Neural progenitor cell (in vitro differentiated cells): ENCODE measurements at regions not wholly inside any gene's neighbourhood (a gene's known extent, or its start where the extent isn't known, plus 50 kb on each side); places are given as distances from the start of the nearest gene placed in this dataset.

Experiments used
- DNase-seq: peaks from one replicate; pipeline ENCODE4 v3.0.0-alpha.2; 2016; ENCODE audit warnings: low spot score
- H2AFZ ChIP-seq: fragments of 200-600 bp; sonication (generic); replicated peaks from 2 replicates; pipeline ENCODE4 v1.6.1; 2016; ENCODE audit warnings: antibody characterized with exemption
- H3F3A ChIP-seq: fragments of 200-600 bp; sonication (generic); 2 replicates; pipeline ENCODE4 v1.6.1; 2016; ENCODE audit warnings: antibody characterized with exemption, low read depth
- H3K27ac ChIP-seq: fragments of 200-600 bp; sonication (generic); 2 replicates; pipeline ENCODE4 v1.5.1; 2016; ENCODE audit warnings: mild to moderate bottlenecking
- H3K27me3 ChIP-seq: fragments of 200-600 bp; sonication (generic); 2 replicates; pipeline ENCODE4 v1.6.1; 2016; ENCODE audit warnings: mild to moderate bottlenecking, moderate library complexity
- H3K36me3 ChIP-seq: fragments of 200-600 bp; sonication (generic); 2 replicates; pipeline ENCODE4 v1.5.1; 2016
- H3K4me1 ChIP-seq: fragments of 200-600 bp; sonication (generic); 2 replicates; pipeline ENCODE4 v1.6.1; 2016; ENCODE audit warnings: mixed run types
- H3K4me2 ChIP-seq: fragments of 200-600 bp; sonication (generic); 2 replicates; pipeline ENCODE4 v1.6.1; 2016
- H3K4me3 ChIP-seq: fragments of 200-600 bp; sonication (generic); 2 replicates; pipeline ENCODE4 v1.5.1; 2016
- H3K79me2 ChIP-seq: fragments of 200-600 bp; sonication (generic); 2 replicates; pipeline ENCODE4 v1.6.1; 2016; ENCODE audit warnings: low read depth
- H3K9ac ChIP-seq: fragments of 200-600 bp; sonication (generic); 2 replicates; pipeline ENCODE4 v1.6.1; 2016
- H3K9me3 ChIP-seq: fragments of 200-600 bp; sonication (generic); 2 replicates; pipeline ENCODE4 v1.5.1; 2016; ENCODE audit warnings: low read depth
- H4K20me1 ChIP-seq: fragments of 200-600 bp; sonication (generic); 2 replicates; pipeline ENCODE4 v1.6.1; 2016; ENCODE audit warnings: low read depth
- H3K27ac Mint-ChIP-seq: 3 replicates; pipeline ENCODE4 v1.8.0; 2021; ENCODE audit warnings: mixed read lengths
- H3K27me3 Mint-ChIP-seq: 2 replicates; pipeline ENCODE4 v1.8.0; 2022; ENCODE audit warnings: low read depth, mild to moderate bottlenecking, inconsistent platforms, moderate library complexity, mixed read lengths; ENCODE audit not compliant: insufficient read depth
- H3K36me3 Mint-ChIP-seq: 3 replicates; pipeline ENCODE4 v1.8.0; 2021; ENCODE audit warnings: mixed read lengths
- H3K4me1 Mint-ChIP-seq: 3 replicates; pipeline ENCODE4 v1.8.0; 2021; ENCODE audit warnings: mixed read lengths
- H3K4me3 Mint-ChIP-seq: 3 replicates; pipeline ENCODE4 v1.8.0; 2021; ENCODE audit warnings: mild to moderate bottlenecking, moderate library complexity, mixed read lengths
- H3K9me3 Mint-ChIP-seq: 3 replicates; pipeline ENCODE4 v1.8.0; 2020; ENCODE audit warnings: mixed read lengths
- CTCF ChIP-seq: fragments of 200-600 bp; sonication (generic); IDR thresholded peaks from 2 replicates; pipeline ENCODE4 v1.5.1; 2017; ENCODE audit warnings: antibody characterized with exemption, mild to moderate bottlenecking
- EZH2 ChIP-seq: fragments of 200-600 bp; sonication (generic); IDR thresholded peaks from 2 replicates; pipeline ENCODE4 v1.6.1; 2017; ENCODE audit warnings: antibody characterized with exemption, mild to moderate bottlenecking, moderate library complexity
- EZH2phosphoT487 ChIP-seq: fragments of 200-600 bp; sonication (generic); IDR thresholded peaks from 2 replicates; pipeline ENCODE4 v1.6.1; 2017; ENCODE audit warnings: antibody characterized with exemption

GRCh38 chr2:119104414-119104813, 54.1 kb downstream of the C1QL2 start:
- Histone ChIP-seq H3K36me3 (no peaks in the 10 kb centered on the region), H3K4me2 (no peak overlapping the region), H3K27me3 (no peaks in the 10 kb centered on the region), H3F3A (no peaks in the 10 kb centered on the region), H4K20me1 (peaks cover 11% of the 10 kb centered on the region), H3K9me3 (no peaks in the 10 kb centered on the region), H3K79me2 (no peaks in the 10 kb centered on the region), H3K27ac (no peak overlapping the region), H3K9ac (no peak overlapping the region), H2AFZ (no peak overlapping the region), H3K4me3 (no peak overlapping the region), H3K4me1 (no peaks in the 10 kb centered on the region)
- Mint-ChIP-seq H3K27me3 (peaks cover 11% of the 10 kb centered on the region), H3K4me1 (no peaks in the 10 kb centered on the region), H3K4me3 (no peak overlapping the region), H3K9me3 (peaks cover 2% of the 10 kb centered on the region), H3K36me3 (no peaks in the 10 kb centered on the region), H3K27ac (no peak overlapping the region)
- DNase-seq: no peak
- TF ChIP-seq CTCF (no peak), EZH2phosphoT487 (no peak), EZH2 (no peak)

GRCh38 chr2:119102964-119103363, 55.6 kb downstream of the C1QL2 start:
- Histone ChIP-seq H4K20me1 (peaks cover 10% of the 10 kb centered on the region), H3K4me2 (no peak overlapping the region), H3K9me3 (no peaks in the 10 kb centered on the region), H3K27ac (no peak overlapping the region), H3K36me3 (no peaks in the 10 kb centered on the region), H2AFZ (no peak overlapping the region), H3K27me3 (no peaks in the 10 kb centered on the region), H3K9ac (no peak overlapping the region), H3K4me3 (no peak overlapping the region), H3K79me2 (no peaks in the 10 kb centered on the region), H3F3A (no peaks in the 10 kb centered on the region), H3K4me1 (no peaks in the 10 kb centered on the region)
- no peak overlapping the region for H3K27ac Mint-ChIP-seq
- no peaks in the 10 kb centered on the region for H3K36me3 Mint-ChIP-seq
- H3K4me1 Mint-ChIP-seq: no peaks in the 10 kb centered on the region
- TF ChIP-seq CTCF (no peak), EZH2phosphoT487 (no peak), EZH2 (no peak)
- no peak overlapping the region for H3K4me3 Mint-ChIP-seq
- peaks cover 2% of the 10 kb centered on the region for H3K9me3 Mint-ChIP-seq
- DNase-seq: no peak
- H3K27me3 Mint-ChIP-seq: peaks cover 3% of the 10 kb centered on the region

- DNase-seq: no peak
- no peak for TF ChIP-seq EZH2
- no peak for TF ChIP-seq EZH2phosphoT487
- no peak for TF ChIP-seq CTCF
- no peaks in the 10 kb centered on the region for H3K9me3 Mint-ChIP-seq
Measured at GRCh38 chr2:119088416-119088815, 70.1 kb downstream of the C1QL2 start.

GRCh38 chr2:119086327-119086726, 72.2 kb downstream of the C1QL2 start:
- no peak overlapping the region for H2AFZ ChIP-seq
- H3K27me3 ChIP-seq: no peaks in the 10 kb centered on the region
- H3K79me2 ChIP-seq: no peaks in the 10 kb centered on the region
- no peaks in the 10 kb centered on the region for H3F3A ChIP-seq
- Mint-ChIP-seq H3K4me1 (peaks cover 23% of the 10 kb centered on the region), H3K36me3 (no peaks in the 10 kb centered on the region), H3K27ac (no peak overlapping the region), H3K27me3 (no peaks in the 10 kb centered on the region), H3K9me3 (no peaks in the 10 kb centered on the region), H3K4me3 (no peak overlapping the region)
- H3K4me3 ChIP-seq: no peak overlapping the region
- H3K4me2 ChIP-seq: no peak overlapping the region
- H3K9me3 ChIP-seq: no peaks in the 10 kb centered on the region
- no peaks in the 10 kb centered on the region for H4K20me1 ChIP-seq
- no peak overlapping the region for H3K9ac ChIP-seq
- H3K27ac ChIP-seq: no peak overlapping the region
- TF ChIP-seq EZH2 (no peak), CTCF (no peak), EZH2phosphoT487 (no peak)
- no peaks in the 10 kb centered on the region for H3K36me3 ChIP-seq
- no peak for DNase-seq
- peaks cover 5% of the 10 kb centered on the region for H3K4me1 ChIP-seq

More at GRCh38 chr2:119088416-119088815, 70.1 kb downstream of the C1QL2 start:
- no peak overlapping the region for H3K4me2 ChIP-seq
- no peak overlapping the region for H3K4me3 ChIP-seq
- H3K4me3 Mint-ChIP-seq: no peak overlapping the region
- no peaks in the 10 kb centered on the region for H3K27me3 ChIP-seq
- H3K9me3 ChIP-seq: no peaks in the 10 kb centered on the region
- H3K36me3 ChIP-seq: no peaks in the 10 kb centered on the region
- peaks cover 23% of the 10 kb centered on the region for H3K4me1 Mint-ChIP-seq
- H2AFZ ChIP-seq: no peak overlapping the region
- no peaks in the 10 kb centered on the region for H3K79me2 ChIP-seq
- H3F3A ChIP-seq: no peaks in the 10 kb centered on the region
- H3K27ac Mint-ChIP-seq: no peak overlapping the region
- no peaks in the 10 kb centered on the region for H3K27me3 Mint-ChIP-seq
- H3K4me1 ChIP-seq: peaks cover 5% of the 10 kb centered on the region
- no peaks in the 10 kb centered on the region for H4K20me1 ChIP-seq
- H3K36me3 Mint-ChIP-seq: no peaks in the 10 kb centered on the region
- H3K9ac ChIP-seq: no peak overlapping the region
- no peak overlapping the region for H3K27ac ChIP-seq
